PC-9 (cell line): ENCODE measurements at regions not wholly inside any gene's neighbourhood (a gene's known extent, or its start where the extent isn't known, plus 50 kb on each side); places are given as distances from the start of the nearest gene placed in this dataset.
A peak's percentile ranks its signal among the peaks of the same experiment; 100 is the strongest.

Experiments used
- BruUV-seq: library from RNA; stranded (reverse); fragments of 400-500 nt; replicated peaks from 2 replicates; lab custom pipeline; 2021; lab: Mats Ljungman, UMichigan
- CTCF ChIA-PET: fragments of 300-600 bp; sonication (Branson Sonifier 250); formaldehyde crosslinking; loops from one replicate; lab custom pipeline; 2022; ENCODE audit warnings: antibody characterized with exemption; lab: Charles Lee
- POLR2A ChIA-PET: fragments of 300-600 bp; sonication (Branson Sonifier 250); formaldehyde crosslinking; loops from one replicate; lab custom pipeline; 2022; ENCODE audit warnings: antibody characterized with exemption; ENCODE audit not compliant: unreplicated experiment; lab: Charles Lee
- DNase-seq, 2 experiments: peaks; one replicate each; pipeline versions ENCODE4 v3.0.0 to v3.0.0-alpha.2; 2015 to 2022; ENCODE audit warnings: mixed read lengths in 1 of 2
- H2AFZ ChIP-seq: fragments of 200-600 bp; sonication (generic); 2 replicates; pipeline ENCODE4 v1.8.1; 2017; ENCODE audit warnings: antibody characterized with exemption
- H3F3A ChIP-seq: fragments of 200-600 bp; sonication (generic); 2 replicates; pipeline ENCODE4 v1.8.1; 2017; ENCODE audit warnings: antibody characterized with exemption, mild to moderate bottlenecking, low read depth; ENCODE audit not compliant: insufficient read depth
- H3K27ac ChIP-seq: fragments of 200-600 bp; sonication (generic); 2 replicates; pipeline ENCODE4 v1.6.1; 2016; ENCODE audit warnings: mixed run types
- H3K27me3 ChIP-seq: fragments of 200-600 bp; sonication (generic); 2 replicates; pipeline ENCODE4 v1.6.1; 2016; ENCODE audit warnings: low read depth, mixed run types; ENCODE audit not compliant: insufficient read depth
- H3K36me3 ChIP-seq: fragments of 200-600 bp; sonication (generic); 2 replicates; pipeline ENCODE4 v1.6.1; 2016; ENCODE audit warnings: low read depth, mixed run types
- H3K4me1 ChIP-seq: fragments of 200-600 bp; sonication (generic); replicated peaks from 2 replicates; pipeline ENCODE4 v1.6.1; 2016; ENCODE audit warnings: mixed run types; ENCODE audit not compliant: insufficient read depth
- H3K4me2 ChIP-seq: fragments of 200-600 bp; sonication (generic); 2 replicates; pipeline ENCODE4 v1.6.1; 2017; ENCODE audit warnings: mixed run types
- H3K4me3 ChIP-seq: fragments of 200-600 bp; sonication (generic); 2 replicates; pipeline ENCODE4 v1.6.1; 2016; ENCODE audit warnings: mixed run types
- H3K79me2 ChIP-seq: fragments of 200-600 bp; sonication (generic); 2 replicates; pipeline ENCODE4 v1.6.1; 2017; ENCODE audit warnings: low read depth, mixed run types
- H3K9me2 ChIP-seq: fragments of 200-600 bp; sonication (generic); 2 replicates; pipeline ENCODE4 v1.8.1; 2017; ENCODE audit warnings: mild to moderate bottlenecking; ENCODE audit not compliant: insufficient read depth
- H3K9me3 ChIP-seq: fragments of 200-600 bp; sonication (generic); 2 replicates; pipeline ENCODE4 v1.8.1; 2016; ENCODE audit warnings: low read depth; ENCODE audit not compliant: insufficient read depth
- H4K20me1 ChIP-seq: fragments of 200-600 bp; sonication (generic); 2 replicates; pipeline ENCODE4 v1.8.1; 2017; ENCODE audit not compliant: insufficient read depth
- EZH2 ChIP-seq: fragments of 200-600 bp; sonication (generic); IDR thresholded peaks from 2 replicates; pipeline ENCODE4 v1.8.0; 2017; ENCODE audit warnings: antibody characterized with exemption, low read depth
- intact Hi-C: fragments of 100-400 bp; cut with micrococcal nuclease; formaldehyde crosslinking; loops from one replicate; pipeline ENCODE4 v1.10.0; 2022; ENCODE audit not compliant: unreplicated experiment
- TF ChIP-seq, protein P1 (sequence below): fragments of 200-600 bp; sonication (generic); conservative IDR thresholded peaks from 2 replicates; pipeline ENCODE4 v1.6.1; 2017; ENCODE audit warnings: mixed run types, antibody characterized with exemption, mild to moderate bottlenecking, moderate library complexity

GRCh38 chr18:49725809-49726674 is 87.3 kb downstream of the ACAA2 start:
- TSS peak; percentile 88 for BruUV-seq
- H2AFZ ChIP-seq = no peak overlapping the region

GRCh38 chr18:49723648-49724180 is 89.6 kb downstream of the ACAA2 start:
- TF ChIP-seq, protein P1, sequence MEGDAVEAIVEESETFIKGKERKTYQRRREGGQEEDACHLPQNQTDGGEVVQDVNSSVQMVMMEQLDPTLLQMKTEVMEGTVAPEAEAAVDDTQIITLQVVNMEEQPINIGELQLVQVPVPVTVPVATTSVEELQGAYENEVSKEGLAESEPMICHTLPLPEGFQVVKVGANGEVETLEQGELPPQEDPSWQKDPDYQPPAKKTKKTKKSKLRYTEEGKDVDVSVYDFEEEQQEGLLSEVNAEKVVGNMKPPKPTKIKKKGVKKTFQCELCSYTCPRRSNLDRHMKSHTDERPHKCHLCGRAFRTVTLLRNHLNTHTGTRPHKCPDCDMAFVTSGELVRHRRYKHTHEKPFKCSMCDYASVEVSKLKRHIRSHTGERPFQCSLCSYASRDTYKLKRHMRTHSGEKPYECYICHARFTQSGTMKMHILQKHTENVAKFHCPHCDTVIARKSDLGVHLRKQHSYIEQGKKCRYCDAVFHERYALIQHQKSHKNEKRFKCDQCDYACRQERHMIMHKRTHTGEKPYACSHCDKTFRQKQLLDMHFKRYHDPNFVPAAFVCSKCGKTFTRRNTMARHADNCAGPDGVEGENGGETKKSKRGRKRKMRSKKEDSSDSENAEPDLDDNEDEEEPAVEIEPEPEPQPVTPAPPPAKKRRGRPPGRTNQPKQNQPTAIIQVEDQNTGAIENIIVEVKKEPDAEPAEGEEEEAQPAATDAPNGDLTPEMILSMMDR = no peak
- TF ChIP-seq EZH2 = no peak
- DNase-seq = peak; percentile 56 to 95
- Histone ChIP-seq H3K27me3 (no peaks in the 10 kb centered on the region), H3K9me3 (no peaks in the 10 kb centered on the region), H3K4me2 (peak overlapping the region; percentile 78), H3K27ac (peak overlapping the region; percentile 82), H3K4me1 (peaks cover 39% of the 10 kb centered on the region), H3K36me3 (no peaks in the 10 kb centered on the region), H2AFZ (0 out of 2 replicates have a peak overlapping the region, but pooled peaks have one; percentile 23), H4K20me1 (no peaks in the 10 kb centered on the region), H3K4me3 (peak overlapping the region; percentile 28; the same call in 1 of the 2 replicates), H3F3A (peaks cover 27% of the 10 kb centered on the region), H3K79me2 (no peaks in the 10 kb centered on the region), H3K9me2 (no peaks in the 10 kb centered on the region)
- intact Hi-C loops = no loop called here
- no TSS peak for BruUV-seq
- ChIA-PET CTCF (no interaction called here), POLR2A (interaction anchor here (0.6 kb wide), 1 partner anchor 231 kb away, joined by 3 read pairs; the partner anchor contains the start of gene RPL17)

More at GRCh38 chr18:49725809-49726674, 87.3 kb downstream of the ACAA2 start:
- no peaks in the 10 kb centered on the region for H4K20me1 ChIP-seq
- no peaks in the 10 kb centered on the region for H3K9me2 ChIP-seq
- ChIA-PET POLR2A (interaction anchor here (0.6 kb wide), 2 partner anchors 38 to 114 kb away, joined by 3 to 4 read pairs; no protein-coding TSS in a partner anchor), CTCF (interaction anchor here (0.6 to 0.7 kb wide), 3 partner anchors 217 to 1512 kb away, joined by 4 to 19 read pairs (median 6); no protein-coding TSS in a partner anchor)
- peak overlapping the region; percentile 31 for H3K4me2 ChIP-seq
- H3K79me2 ChIP-seq = no peaks in the 10 kb centered on the region
- H3K9me3 ChIP-seq = no peaks in the 10 kb centered on the region
- H3K4me3 ChIP-seq = no peak overlapping the region
- H3K4me1 ChIP-seq = peaks cover 58% of the 10 kb centered on the region
- intact Hi-C loops = loop anchor here (5.0 kb wide), 1 partner anchor 164 kb away; the partner anchor contains the start of gene LIPG
- H3K36me3 ChIP-seq = no peaks in the 10 kb centered on the region
- no peaks in the 10 kb centered on the region for H3K27me3 ChIP-seq
- TF ChIP-seq, protein P1 = no peak
- no peak for TF ChIP-seq EZH2
- H3K27ac ChIP-seq = peak overlapping the region; percentile 86
- DNase-seq = peak; percentile 61 to 94
- peaks cover 37% of the 10 kb centered on the region for H3F3A ChIP-seq

DNA sequence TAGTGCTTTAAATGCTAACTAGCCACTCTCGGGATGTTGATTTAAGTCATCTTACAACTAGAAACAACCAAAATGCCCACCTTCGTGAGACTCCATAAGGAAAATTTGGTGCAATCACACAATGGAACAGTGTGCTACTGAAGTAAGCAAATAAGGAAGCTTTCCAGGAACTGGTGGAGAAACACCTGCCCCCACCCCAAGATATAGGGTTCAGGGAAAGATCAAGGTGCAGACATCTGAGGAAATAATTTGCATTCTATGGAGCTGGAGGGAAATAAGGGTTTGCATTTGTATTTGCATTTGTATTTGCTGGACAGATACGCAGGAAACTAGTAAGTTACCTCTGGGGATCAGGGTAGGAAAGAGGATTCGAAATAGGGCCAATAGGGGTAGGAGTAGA is 90.9 kb downstream of the ACAA2 start:
- no peak for DNase-seq
- ChIA-PET CTCF (no interaction called here), POLR2A (no interaction called here)
- Histone ChIP-seq H3K9me2 (no peaks in the 10 kb centered on the region), H3K9me3 (no peaks in the 10 kb centered on the region), H3K4me1 (peaks cover 39% of the 10 kb centered on the region), H3K79me2 (no peaks in the 10 kb centered on the region), H3F3A (peaks cover 27% of the 10 kb centered on the region), H3K4me2 (no peak overlapping the region; the same call in 1 of the 2 replicates), H3K27ac (peak overlapping the region; percentile 82; the same call in 1 of the 2 replicates), H3K4me3 (no peak overlapping the region), H3K27me3 (no peaks in the 10 kb centered on the region), H3K36me3 (no peaks in the 10 kb centered on the region), H2AFZ (no peak overlapping the region), H4K20me1 (no peaks in the 10 kb centered on the region)
- no peak for TF ChIP-seq EZH2
- TF ChIP-seq, protein P1 = no peak
- intact Hi-C loops = no loop called here
- no TSS peak for BruUV-seq
